ENCODE measurements at regions not wholly inside any gene's neighbourhood (a gene's known extent, or its start where the extent isn't known, plus 50 kb on each side); places are given as distances from the start of the nearest gene placed in this dataset.

DNA sequence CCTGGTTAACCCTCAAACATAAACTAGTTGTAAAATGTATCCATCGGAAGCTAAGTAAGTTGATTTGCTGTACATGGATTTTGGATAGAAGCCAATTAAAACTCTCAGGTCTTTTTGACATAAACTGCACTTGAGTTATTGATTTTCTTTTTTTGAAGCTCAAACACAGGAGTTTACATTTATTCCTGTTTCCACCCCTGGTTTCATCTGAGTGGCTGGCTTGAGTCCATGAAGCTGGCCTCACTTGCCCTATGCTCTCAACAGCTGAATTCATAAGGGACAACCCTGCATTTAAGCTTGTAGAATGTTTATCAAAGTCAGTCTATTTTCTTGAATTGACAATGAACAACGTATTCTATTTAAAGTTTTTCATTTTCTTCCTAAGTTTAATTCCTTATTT is 58.1 kb upstream of the PLEKHG1 start (continued):
- TF ChIP-seq, protein P1, sequence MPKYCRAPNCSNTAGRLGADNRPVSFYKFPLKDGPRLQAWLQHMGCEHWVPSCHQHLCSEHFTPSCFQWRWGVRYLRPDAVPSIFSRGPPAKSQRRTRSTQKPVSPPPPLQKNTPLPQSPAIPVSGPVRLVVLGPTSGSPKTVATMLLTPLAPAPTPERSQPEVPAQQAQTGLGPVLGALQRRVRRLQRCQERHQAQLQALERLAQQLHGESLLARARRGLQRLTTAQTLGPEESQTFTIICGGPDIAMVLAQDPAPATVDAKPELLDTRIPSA (CRISPR knock-in tag; IDR thresholded peaks at IDR 0.05; ENCODE audit: borderline replicate concordance) = no peak
- TF ChIP-seq ZNF44 (CRISPR knock-in tag; IDR thresholded peaks at IDR 0.05) = no peak
- TF ChIP-seq, protein P2, sequence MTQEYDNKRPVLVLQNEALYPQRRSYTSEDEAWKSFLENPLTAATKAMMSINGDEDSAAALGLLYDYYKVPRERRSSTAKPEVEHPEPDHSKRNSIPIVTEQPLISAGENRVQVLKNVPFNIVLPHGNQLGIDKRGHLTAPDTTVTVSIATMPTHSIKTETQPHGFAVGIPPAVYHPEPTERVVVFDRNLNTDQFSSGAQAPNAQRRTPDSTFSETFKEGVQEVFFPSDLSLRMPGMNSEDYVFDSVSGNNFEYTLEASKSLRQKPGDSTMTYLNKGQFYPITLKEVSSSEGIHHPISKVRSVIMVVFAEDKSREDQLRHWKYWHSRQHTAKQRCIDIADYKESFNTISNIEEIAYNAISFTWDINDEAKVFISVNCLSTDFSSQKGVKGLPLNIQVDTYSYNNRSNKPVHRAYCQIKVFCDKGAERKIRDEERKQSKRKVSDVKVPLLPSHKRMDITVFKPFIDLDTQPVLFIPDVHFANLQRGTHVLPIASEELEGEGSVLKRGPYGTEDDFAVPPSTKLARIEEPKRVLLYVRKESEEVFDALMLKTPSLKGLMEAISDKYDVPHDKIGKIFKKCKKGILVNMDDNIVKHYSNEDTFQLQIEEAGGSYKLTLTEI (CRISPR knock-in tag; conservative IDR thresholded peaks at IDR 0.05) = no peak
- no peak for TF ChIP-seq ZNF24 (IDR thresholded peaks at IDR 0.05)
- no peak for TF ChIP-seq BRCA1 (CRISPR knock-in tag; IDR thresholded peaks at IDR 0.05)
- TF ChIP-seq, protein P3, sequence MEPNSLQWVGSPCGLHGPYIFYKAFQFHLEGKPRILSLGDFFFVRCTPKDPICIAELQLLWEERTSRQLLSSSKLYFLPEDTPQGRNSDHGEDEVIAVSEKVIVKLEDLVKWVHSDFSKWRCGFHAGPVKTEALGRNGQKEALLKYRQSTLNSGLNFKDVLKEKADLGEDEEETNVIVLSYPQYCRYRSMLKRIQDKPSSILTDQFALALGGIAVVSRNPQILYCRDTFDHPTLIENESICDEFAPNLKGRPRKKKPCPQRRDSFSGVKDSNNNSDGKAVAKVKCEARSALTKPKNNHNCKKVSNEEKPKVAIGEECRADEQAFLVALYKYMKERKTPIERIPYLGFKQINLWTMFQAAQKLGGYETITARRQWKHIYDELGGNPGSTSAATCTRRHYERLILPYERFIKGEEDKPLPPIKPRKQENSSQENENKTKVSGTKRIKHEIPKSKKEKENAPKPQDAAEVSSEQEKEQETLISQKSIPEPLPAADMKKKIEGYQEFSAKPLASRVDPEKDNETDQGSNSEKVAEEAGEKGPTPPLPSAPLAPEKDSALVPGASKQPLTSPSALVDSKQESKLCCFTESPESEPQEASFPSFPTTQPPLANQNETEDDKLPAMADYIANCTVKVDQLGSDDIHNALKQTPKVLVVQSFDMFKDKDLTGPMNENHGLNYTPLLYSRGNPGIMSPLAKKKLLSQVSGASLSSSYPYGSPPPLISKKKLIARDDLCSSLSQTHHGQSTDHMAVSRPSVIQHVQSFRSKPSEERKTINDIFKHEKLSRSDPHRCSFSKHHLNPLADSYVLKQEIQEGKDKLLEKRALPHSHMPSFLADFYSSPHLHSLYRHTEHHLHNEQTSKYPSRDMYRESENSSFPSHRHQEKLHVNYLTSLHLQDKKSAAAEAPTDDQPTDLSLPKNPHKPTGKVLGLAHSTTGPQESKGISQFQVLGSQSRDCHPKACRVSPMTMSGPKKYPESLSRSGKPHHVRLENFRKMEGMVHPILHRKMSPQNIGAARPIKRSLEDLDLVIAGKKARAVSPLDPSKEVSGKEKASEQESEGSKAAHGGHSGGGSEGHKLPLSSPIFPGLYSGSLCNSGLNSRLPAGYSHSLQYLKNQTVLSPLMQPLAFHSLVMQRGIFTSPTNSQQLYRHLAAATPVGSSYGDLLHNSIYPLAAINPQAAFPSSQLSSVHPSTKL (CRISPR knock-in tag; IDR thresholded peaks at IDR 0.05) = peak; percentile 37; the same call in 1 of the 2 replicates
- TF ChIP-seq, protein P4, sequence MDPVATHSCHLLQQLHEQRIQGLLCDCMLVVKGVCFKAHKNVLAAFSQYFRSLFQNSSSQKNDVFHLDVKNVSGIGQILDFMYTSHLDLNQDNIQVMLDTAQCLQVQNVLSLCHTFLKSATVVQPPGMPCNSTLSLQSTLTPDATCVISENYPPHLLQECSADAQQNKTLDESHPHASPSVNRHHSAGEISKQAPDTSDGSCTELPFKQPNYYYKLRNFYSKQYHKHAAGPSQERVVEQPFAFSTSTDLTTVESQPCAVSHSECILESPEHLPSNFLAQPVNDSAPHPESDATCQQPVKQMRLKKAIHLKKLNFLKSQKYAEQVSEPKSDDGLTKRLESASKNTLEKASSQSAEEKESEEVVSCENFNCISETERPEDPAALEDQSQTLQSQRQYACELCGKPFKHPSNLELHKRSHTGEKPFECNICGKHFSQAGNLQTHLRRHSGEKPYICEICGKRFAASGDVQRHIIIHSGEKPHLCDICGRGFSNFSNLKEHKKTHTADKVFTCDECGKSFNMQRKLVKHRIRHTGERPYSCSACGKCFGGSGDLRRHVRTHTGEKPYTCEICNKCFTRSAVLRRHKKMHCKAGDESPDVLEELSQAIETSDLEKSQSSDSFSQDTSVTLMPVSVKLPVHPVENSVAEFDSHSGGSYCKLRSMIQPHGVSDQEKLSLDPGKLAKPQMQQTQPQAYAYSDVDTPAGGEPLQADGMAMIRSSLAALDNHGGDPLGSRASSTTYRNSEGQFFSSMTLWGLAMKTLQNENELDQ (CRISPR knock-in tag; IDR thresholded peaks at IDR 0.05; ENCODE audit: borderline replicate concordance) = no peak
- TF ChIP-seq ZNF841 (CRISPR knock-in tag; IDR thresholded peaks at IDR 0.05; ENCODE audit: borderline replicate concordance) = no peak
- no peak for TF ChIP-seq CREM (IDR thresholded peaks at IDR 0.05)
- TF ChIP-seq CREM (CRISPR knock-in tag; IDR thresholded peaks at IDR 0.05) = no peak
- peak; percentile 52; the same call in 1 of the 2 replicates for TF ChIP-seq FOXJ3 (CRISPR knock-in tag; IDR thresholded peaks at IDR 0.05; ENCODE audit: borderline replicate concordance)
- no peak for TF ChIP-seq ZNF10 (CRISPR knock-in tag; IDR thresholded peaks at IDR 0.05; ENCODE audit: borderline replicate concordance, low read depth)
- no peak for TF ChIP-seq ZNF703 (CRISPR knock-in tag; IDR thresholded peaks at IDR 0.05; ENCODE audit: borderline replicate concordance)
- TF ChIP-seq, protein P5, sequence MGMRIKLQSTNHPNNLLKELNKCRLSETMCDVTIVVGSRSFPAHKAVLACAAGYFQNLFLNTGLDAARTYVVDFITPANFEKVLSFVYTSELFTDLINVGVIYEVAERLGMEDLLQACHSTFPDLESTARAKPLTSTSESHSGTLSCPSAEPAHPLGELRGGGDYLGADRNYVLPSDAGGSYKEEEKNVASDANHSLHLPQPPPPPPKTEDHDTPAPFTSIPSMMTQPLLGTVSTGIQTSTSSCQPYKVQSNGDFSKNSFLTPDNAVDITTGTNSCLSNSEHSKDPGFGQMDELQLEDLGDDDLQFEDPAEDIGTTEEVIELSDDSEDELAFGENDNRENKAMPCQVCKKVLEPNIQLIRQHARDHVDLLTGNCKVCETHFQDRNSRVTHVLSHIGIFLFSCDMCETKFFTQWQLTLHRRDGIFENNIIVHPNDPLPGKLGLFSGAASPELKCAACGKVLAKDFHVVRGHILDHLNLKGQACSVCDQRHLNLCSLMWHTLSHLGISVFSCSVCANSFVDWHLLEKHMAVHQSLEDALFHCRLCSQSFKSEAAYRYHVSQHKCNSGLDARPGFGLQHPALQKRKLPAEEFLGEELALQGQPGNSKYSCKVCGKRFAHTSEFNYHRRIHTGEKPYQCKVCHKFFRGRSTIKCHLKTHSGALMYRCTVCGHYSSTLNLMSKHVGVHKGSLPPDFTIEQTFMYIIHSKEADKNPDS (CRISPR knock-in tag; IDR thresholded peaks at IDR 0.05) = no peak
- TF ChIP-seq TEAD2 (CRISPR knock-in tag; IDR thresholded peaks at IDR 0.05) = no peak
- TF ChIP-seq ELF3 (CRISPR knock-in tag; IDR thresholded peaks at IDR 0.05) = no peak
- TF ChIP-seq, protein P6, sequence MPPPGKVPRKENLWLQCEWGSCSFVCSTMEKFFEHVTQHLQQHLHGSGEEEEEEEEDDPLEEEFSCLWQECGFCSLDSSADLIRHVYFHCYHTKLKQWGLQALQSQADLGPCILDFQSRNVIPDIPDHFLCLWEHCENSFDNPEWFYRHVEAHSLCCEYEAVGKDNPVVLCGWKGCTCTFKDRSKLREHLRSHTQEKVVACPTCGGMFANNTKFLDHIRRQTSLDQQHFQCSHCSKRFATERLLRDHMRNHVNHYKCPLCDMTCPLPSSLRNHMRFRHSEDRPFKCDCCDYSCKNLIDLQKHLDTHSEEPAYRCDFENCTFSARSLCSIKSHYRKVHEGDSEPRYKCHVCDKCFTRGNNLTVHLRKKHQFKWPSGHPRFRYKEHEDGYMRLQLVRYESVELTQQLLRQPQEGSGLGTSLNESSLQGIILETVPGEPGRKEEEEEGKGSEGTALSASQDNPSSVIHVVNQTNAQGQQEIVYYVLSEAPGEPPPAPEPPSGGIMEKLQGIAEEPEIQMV (CRISPR knock-in tag; IDR thresholded peaks at IDR 0.05; ENCODE audit: low read depth) = no peak
- no peak for TF ChIP-seq NRL (CRISPR knock-in tag; IDR thresholded peaks at IDR 0.05; ENCODE audit: borderline replicate concordance)
- TF ChIP-seq PHF8 (CRISPR knock-in tag; IDR thresholded peaks at IDR 0.05) = no peak

Measured in HepG2 (cell line).